GM12873 (cell line): ENCODE measurements at regions not wholly inside any gene's neighbourhood (a gene's known extent, or its start where the extent isn't known, plus 50 kb on each side); places are given as distances from the start of the nearest gene placed in this dataset.

Experiments used
- TF ChIP-seq, protein P1 (sequence below): IDR thresholded peaks from 2 replicates; pipeline ENCODE4 v1.5.1; 2012; ENCODE audit warnings: low read depth, mild to moderate bottlenecking, moderate library complexity, low read length, control low read depth; ENCODE audit not compliant: insufficient read depth; ENCODE audit errors: missing control alignments

DNA sequence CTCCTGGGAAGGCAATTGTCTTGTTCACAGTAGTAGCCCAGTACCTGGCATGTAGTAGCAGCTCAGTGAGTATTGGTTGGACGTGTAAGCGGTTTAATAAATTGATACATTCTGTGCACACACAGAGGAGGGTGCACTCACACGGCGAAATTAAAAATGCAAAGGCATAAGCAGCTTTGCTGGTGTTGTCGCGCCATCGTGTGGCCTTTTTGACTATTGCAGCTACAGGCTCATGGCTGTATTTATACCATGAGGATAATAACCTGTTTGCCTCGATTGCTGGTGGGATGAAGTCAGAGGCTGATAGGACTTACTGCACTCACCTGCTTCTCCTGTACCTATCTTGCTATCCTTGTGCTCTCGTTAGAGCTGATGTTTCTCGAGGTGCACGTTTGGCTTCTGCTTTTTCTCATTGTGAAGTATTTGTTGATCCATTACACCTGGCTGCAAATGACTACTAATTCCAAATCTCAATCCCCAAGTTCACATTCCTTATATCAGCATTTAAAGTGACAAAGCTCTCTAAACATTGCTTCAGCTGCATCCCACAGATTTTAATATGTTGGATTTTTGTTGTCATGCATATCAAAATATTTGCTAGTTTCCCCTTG is 61.5 kb downstream of the TBXT start:
- TF ChIP-seq, protein P1, sequence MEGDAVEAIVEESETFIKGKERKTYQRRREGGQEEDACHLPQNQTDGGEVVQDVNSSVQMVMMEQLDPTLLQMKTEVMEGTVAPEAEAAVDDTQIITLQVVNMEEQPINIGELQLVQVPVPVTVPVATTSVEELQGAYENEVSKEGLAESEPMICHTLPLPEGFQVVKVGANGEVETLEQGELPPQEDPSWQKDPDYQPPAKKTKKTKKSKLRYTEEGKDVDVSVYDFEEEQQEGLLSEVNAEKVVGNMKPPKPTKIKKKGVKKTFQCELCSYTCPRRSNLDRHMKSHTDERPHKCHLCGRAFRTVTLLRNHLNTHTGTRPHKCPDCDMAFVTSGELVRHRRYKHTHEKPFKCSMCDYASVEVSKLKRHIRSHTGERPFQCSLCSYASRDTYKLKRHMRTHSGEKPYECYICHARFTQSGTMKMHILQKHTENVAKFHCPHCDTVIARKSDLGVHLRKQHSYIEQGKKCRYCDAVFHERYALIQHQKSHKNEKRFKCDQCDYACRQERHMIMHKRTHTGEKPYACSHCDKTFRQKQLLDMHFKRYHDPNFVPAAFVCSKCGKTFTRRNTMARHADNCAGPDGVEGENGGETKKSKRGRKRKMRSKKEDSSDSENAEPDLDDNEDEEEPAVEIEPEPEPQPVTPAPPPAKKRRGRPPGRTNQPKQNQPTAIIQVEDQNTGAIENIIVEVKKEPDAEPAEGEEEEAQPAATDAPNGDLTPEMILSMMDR = peak; percentile 94

DNA sequence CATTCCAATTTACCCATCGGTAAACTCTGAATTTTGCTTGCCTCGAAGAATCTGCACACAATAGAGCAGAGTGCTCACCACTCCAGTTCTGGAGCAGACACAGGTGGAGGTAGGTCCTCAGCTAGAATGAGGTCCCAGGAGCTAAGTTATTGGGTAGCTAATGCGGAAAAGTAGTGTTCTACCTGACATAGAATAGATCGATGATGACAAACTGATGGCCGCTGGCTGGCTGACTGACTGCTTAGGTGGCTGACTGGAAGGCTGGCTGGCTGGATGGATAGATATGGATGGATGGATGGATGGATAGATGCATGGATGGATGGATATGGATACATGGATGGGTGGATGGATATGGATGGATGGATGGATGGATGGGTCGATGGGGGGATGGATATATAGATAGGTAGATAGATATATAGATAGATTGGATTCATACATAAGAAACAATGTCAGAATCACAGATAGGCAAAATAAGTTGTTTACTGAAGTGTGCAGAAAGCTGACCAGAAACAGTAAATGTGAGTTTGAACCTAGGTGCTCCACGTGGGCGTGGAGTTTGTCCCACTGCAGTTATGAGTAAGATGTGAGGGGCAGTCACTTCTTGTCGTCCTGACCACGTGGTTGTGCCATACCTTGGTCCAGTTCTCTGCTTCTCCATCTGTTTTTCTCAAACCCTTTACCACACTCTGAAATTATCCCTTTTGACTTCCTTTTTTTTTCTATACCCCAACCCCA is 62.1 kb downstream of the TBXT start:
- TF ChIP-seq, protein P1 = no peak

DNA sequence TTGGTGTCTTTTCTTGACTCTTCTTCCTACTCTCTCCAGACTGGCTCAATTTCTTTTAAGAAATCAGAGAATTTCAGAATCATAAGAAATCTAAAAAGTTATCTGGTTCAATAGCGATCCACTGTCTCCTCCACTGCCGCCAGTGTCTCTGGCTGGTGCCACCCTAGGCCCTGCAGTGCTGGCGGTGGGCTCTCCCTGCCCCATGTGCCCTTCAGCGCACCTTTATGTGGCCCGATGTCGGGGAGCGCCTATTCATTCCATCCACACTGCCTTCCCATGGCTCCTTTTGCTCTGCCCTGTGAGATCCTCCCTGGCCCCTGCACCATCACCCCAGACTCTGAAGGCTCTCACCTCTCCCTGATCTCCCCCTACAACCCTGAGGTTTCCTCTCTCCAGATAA is 62.8 kb downstream of the TBXT start:
- TF ChIP-seq, protein P1 = no peak

DNA sequence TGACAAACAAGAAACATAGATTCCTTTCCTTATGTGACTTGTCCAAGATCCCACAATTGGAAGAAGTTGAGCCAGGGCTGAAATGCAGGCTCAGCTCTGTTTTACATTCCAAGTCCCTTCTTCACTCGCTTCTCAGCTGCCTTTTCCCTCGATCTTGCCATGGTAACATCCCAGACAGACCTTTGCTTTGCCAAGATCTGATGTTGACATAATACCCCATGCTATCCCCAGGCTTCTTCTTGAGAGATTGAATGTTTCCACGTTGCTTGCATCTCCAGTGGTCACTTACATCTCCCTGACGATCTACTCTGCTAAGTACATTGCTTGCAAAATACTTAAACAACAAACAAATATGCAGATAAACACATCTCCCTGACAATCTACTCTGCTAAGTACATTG is 63.5 kb downstream of the TBXT start:
- TF ChIP-seq, protein P1 = no peak

DNA sequence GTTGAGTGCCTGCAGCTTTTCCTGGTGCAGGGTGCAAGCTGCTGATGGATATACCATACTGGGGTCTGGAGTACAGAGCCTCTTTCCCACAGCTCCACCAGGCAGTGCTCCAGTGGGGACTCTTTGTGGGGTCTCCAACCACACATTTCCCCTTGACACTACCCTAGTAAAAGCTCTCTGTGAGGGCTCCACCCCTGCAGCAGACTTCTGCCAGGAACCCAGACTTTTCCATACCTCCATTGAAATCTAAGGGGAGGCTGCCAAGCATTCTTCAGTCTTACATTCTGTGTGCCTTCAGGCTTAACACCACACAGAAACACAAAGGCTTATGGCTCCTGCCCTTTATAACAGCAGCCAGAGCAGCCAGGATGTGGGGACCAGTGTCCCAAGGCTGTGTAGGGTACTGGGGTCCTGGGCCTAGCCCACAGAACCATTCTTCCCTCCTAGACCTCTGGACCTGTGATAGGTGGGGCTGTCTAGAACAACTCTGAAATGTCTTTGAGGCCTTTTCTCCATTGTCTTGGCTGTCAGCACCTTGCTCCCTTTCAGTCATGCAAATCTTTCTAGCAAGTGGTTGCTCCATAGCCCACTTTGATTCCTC is 65.7 kb downstream of the TBXT start:
- TF ChIP-seq, protein P1 = no peak

DNA sequence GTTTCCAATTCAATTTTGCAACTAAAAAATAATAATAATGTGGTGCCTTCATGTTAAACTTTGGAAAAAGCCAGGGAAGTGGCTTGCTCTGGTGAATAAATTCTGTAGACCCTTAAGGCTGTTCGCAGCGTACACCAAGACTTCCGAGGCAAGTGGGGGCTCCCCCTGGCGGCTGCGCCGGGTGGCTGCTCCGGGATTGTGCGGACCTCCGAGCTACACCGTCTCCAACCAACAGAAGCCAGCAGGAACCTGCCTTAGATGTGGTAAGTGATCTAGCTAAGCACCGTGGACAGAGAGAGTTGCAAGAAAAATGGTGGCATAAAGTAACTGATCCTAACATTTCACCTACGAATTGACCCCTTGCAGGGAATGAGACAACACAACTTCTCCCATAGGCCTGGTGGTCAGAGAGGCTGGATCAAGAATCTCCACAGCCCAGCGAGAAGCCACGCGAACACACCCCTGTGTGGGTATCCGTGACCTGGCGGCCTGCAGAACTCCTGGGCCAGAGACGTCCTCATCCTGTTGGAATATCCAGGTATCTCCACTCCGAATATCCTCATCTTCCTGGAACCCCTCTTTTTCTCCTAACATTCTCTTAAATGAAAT is 69.6 kb downstream of the TBXT start:
- TF ChIP-seq, protein P1 = peak; percentile 96

DNA sequence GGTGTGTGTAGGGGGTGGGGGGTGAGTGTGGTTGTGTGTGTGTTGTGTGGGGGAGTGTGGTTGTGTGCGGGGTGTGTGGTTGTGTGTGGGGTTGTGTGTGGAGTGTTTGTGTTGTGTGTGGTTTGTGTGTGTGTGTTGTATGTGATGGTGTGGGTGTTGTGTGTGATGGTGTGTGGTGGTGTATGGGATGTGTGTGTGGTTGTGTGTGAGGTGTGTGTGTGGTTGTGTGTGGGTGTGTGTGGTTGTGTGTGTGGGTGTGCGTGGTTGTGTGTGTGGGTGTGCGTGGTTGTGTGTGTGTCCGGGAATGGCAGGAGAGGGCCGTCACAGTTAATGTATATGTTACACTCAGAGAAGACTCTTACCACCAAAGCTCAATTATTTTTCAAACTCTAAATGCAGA is 79.8 kb downstream of the TBXT start:
- TF ChIP-seq, protein P1 = no peak
